ENCODE measurements at regions not wholly inside any gene's neighbourhood (a gene's known extent, or its start where the extent isn't known, plus 50 kb on each side); places are given as distances from the start of the nearest gene placed in this dataset.

DNA sequence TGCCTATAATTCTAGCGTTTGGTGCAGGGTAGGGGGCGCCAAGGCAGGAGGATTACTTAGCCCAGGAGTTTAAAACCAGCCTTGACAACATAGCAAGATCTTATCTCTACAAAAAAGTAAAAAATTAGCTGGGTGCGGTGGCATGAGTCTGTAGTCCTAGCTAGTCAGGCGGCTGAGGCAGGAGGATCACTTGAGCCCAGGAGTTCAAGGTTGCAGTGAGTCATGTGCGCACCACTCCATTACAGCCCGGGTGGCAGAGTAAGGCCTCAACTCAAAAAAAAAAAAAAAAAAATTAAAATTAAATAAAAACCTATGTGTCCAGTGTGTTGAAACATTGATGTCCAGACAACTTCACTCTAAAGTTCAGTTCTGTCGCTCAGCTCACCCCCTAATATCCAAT, 78.2 kb upstream of the SOX2 start:
- Histone ChIP-seq H3K4me1 (ENCODE audit: control insufficient read depth in 1 of 2, insufficient read depth in 2 of 2, low read depth in 1 of 2, low read length in 1 of 2) (peaks cover 0 to 7% of the 10 kb centered on the region in 2 experiments; a peak in 1 of 4 replicates), H4K20me1 (ENCODE audit: insufficient read depth) (no peaks in the 10 kb centered on the region), H3K9ac (no peak overlapping the region), H3K27me3 (ENCODE audit: insufficient read depth) (no peaks in the 10 kb centered on the region), H3K36me3 (replicated peaks in 1 of 2; ENCODE audit: control insufficient read depth in 1 of 2, insufficient read depth in 2 of 2, low read length in 1 of 2) (no peaks in the 10 kb centered on the region), H3F3A (replicated peaks; ENCODE audit: insufficient read depth) (peaks cover 4% of the 10 kb centered on the region), H3K27ac (ENCODE audit: low read depth in 2 of 2, low read length in 1 of 2) (no peak overlapping the region), H3K79me2 (ENCODE audit: insufficient read depth) (no peaks in the 10 kb centered on the region), H3K9me2 (no peaks in the 10 kb centered on the region), H2AFZ (ENCODE audit: low read depth) (no peak overlapping the region), H3K4me3 (ENCODE audit: low read depth in 2 of 2, low read length in 1 of 2) (no peak overlapping the region), H3K9me3 (no peaks in the 10 kb centered on the region), H3K4me2 (no peak overlapping the region)
- TF ChIP-seq YY1 (IDR thresholded peaks at IDR 0.05; ENCODE audit: low read depth): no peak
- no peak for TF ChIP-seq FOXJ3 (CRISPR knock-in tag; IDR thresholded peaks at IDR 0.05)
- TF ChIP-seq, protein P1, sequence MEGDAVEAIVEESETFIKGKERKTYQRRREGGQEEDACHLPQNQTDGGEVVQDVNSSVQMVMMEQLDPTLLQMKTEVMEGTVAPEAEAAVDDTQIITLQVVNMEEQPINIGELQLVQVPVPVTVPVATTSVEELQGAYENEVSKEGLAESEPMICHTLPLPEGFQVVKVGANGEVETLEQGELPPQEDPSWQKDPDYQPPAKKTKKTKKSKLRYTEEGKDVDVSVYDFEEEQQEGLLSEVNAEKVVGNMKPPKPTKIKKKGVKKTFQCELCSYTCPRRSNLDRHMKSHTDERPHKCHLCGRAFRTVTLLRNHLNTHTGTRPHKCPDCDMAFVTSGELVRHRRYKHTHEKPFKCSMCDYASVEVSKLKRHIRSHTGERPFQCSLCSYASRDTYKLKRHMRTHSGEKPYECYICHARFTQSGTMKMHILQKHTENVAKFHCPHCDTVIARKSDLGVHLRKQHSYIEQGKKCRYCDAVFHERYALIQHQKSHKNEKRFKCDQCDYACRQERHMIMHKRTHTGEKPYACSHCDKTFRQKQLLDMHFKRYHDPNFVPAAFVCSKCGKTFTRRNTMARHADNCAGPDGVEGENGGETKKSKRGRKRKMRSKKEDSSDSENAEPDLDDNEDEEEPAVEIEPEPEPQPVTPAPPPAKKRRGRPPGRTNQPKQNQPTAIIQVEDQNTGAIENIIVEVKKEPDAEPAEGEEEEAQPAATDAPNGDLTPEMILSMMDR (IDR thresholded peaks at IDR 0.05): no peak
- no peak for TF ChIP-seq GATA2 (CRISPR knock-in tag; IDR thresholded peaks at IDR 0.05)
- TF ChIP-seq MEF2A (IDR thresholded peaks at IDR 0.05; ENCODE audit: borderline replicate concordance, low read depth): no peak
- no peak for TF ChIP-seq EZH2phosphoT487 (IDR thresholded peaks at IDR 0.05; ENCODE audit: borderline replicate concordance, low read depth)
- no peak for TF ChIP-seq RFX5 (IDR thresholded peaks at IDR 0.05; ENCODE audit: low read length)
- TF ChIP-seq FOSL2 (IDR thresholded peaks at IDR 0.05; ENCODE audit: borderline replicate concordance, low read depth): no peak
- no peak for TF ChIP-seq USF1 (IDR thresholded peaks at IDR 0.05; ENCODE audit: borderline replicate concordance, low read depth)
- no peak for TF ChIP-seq GABPA (IDR thresholded peaks at IDR 0.05; ENCODE audit: low read depth)
- TF ChIP-seq, protein P2, sequence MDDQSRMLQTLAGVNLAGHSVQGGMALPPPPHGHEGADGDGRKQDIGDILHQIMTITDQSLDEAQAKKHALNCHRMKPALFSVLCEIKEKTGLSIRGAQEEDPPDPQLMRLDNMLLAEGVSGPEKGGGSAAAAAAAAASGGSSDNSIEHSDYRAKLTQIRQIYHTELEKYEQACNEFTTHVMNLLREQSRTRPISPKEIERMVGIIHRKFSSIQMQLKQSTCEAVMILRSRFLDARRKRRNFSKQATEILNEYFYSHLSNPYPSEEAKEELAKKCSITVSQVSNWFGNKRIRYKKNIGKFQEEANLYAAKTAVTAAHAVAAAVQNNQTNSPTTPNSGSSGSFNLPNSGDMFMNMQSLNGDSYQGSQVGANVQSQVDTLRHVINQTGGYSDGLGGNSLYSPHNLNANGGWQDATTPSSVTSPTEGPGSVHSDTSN (IDR thresholded peaks at IDR 0.05): no peak
- TF ChIP-seq RCOR1 (IDR thresholded peaks at IDR 0.05; ENCODE audit: low read length): no peak
- ChIA-PET CTCF (interaction anchor here (0.6 to 1.3 kb wide), 2 partner anchors 9 to 354 kb away, joined by 3 to 4 read pairs; no protein-coding TSS in a partner anchor), POLR2A (no interaction called here)
- WGBS (ENCODE audit: low lambda C conversion rate): 84% methylated on average over 7 of the region's 7 CpGs
- no peak for DNase-seq

GRCh38 chr3:181631901-181632300, 79.8 kb upstream of the SOX2 start:
- H3K27ac ChIP-seq (ENCODE audit: low read depth in 2 of 2, low read length in 1 of 2): no peak overlapping the region
- H2AFZ ChIP-seq (ENCODE audit: low read depth): no peak overlapping the region
- no peaks in the 10 kb centered on the region for H3K9me3 ChIP-seq
- no peak overlapping the region for H3K9ac ChIP-seq
- DNase-seq: no peak
- no peaks in the 10 kb centered on the region for H4K20me1 ChIP-seq (ENCODE audit: insufficient read depth)
- no peaks in the 10 kb centered on the region for H3K9me2 ChIP-seq
- CTCF ChIA-PET: interaction anchor here (0.7 to 1.2 kb wide), 2 partner anchors 9 to 13 kb away, joined by 3 read pairs; no protein-coding TSS in a partner anchor
- peaks cover 8% of the 10 kb centered on the region for H3F3A ChIP-seq (replicated peaks; ENCODE audit: insufficient read depth)
- H3K4me3 ChIP-seq (ENCODE audit: low read depth in 2 of 2, low read length in 1 of 2): no peak overlapping the region
- no peaks in the 10 kb centered on the region for H3K27me3 ChIP-seq (ENCODE audit: insufficient read depth)
- H3K36me3 ChIP-seq (replicated peaks in 1 of 2; ENCODE audit: control insufficient read depth in 1 of 2, insufficient read depth in 2 of 2, low read length in 1 of 2): no peaks in the 10 kb centered on the region
- H3K4me1 ChIP-seq (ENCODE audit: control insufficient read depth in 1 of 2, insufficient read depth in 2 of 2, low read depth in 1 of 2, low read length in 1 of 2): peaks cover 7% of the 10 kb centered on the region in 2 experiments; a peak in 2 of 4 replicates
- POLR2A ChIA-PET: interaction anchor here (0.6 kb wide), 1 partner anchor 269 kb away, joined by 4 read pairs; no protein-coding TSS in a partner anchor
- no peaks in the 10 kb centered on the region for H3K79me2 ChIP-seq (ENCODE audit: insufficient read depth)
- WGBS (ENCODE audit: low lambda C conversion rate): 84% methylated on average over 3 of the region's 3 CpGs
- no peak for TF ChIP-seq EZH2phosphoT487 (IDR thresholded peaks at IDR 0.05; ENCODE audit: borderline replicate concordance, low read depth)
- no peak for TF ChIP-seq RCOR1 (IDR thresholded peaks at IDR 0.05; ENCODE audit: low read length)
- no peak for TF ChIP-seq GABPA (IDR thresholded peaks at IDR 0.05; ENCODE audit: low read depth)
- no peak for TF ChIP-seq POLR2AphosphoS5 (IDR thresholded peaks at IDR 0.05; ENCODE audit: low read depth, low read length)
- TF ChIP-seq MEF2A (IDR thresholded peaks at IDR 0.05; ENCODE audit: borderline replicate concordance, low read depth): no peak
- TF ChIP-seq, protein P3, sequence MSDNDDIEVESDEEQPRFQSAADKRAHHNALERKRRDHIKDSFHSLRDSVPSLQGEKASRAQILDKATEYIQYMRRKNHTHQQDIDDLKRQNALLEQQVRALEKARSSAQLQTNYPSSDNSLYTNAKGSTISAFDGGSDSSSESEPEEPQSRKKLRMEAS (IDR thresholded peaks at IDR 0.05; ENCODE audit: low read depth): no peak
- no peak for TF ChIP-seq MXI1 (IDR thresholded peaks at IDR 0.05; ENCODE audit: low read depth, low read length)
- TF ChIP-seq RAD21 (IDR thresholded peaks at IDR 0.05; ENCODE audit: low read length): no peak
- no peak for TF ChIP-seq ELF1 (IDR thresholded peaks at IDR 0.05)
- no peak for TF ChIP-seq USF1 (IDR thresholded peaks at IDR 0.05; ENCODE audit: borderline replicate concordance, low read depth)
- H3K4me2 ChIP-seq: no peak overlapping the region

Measured in SK-N-SH (cell line).